T-helper 2 cell treated with Interferon-gamma antibody and Interleukin-4, amounts not matched to agents 5 μg/mL and 100 μg/mL, for 36 hours (primary cell): ENCODE measurements at regions not wholly inside any gene's neighbourhood (a gene's known extent, or its start where the extent isn't known, plus 50 kb on each side); places are given as distances from the start of the nearest gene placed in this dataset.

ENCODE experiments used
- DNase-seq: peaks from one replicate; pipeline ENCODE4 v3.0.0; 2021; ENCODE audit warnings: low spot score
- H3K27ac Mint-ChIP-seq: one replicate; pipeline ENCODE4 v1.8.0; 2021; ENCODE audit warnings: mild to moderate bottlenecking, mixed read lengths
- H3K27me3 Mint-ChIP-seq: one replicate; pipeline ENCODE4 v1.8.0; 2021; ENCODE audit warnings: low read depth, mixed read lengths
- H3K36me3 Mint-ChIP-seq: one replicate; pipeline ENCODE4 v1.8.0; 2021; ENCODE audit warnings: low read depth, mixed read lengths
- H3K4me1 Mint-ChIP-seq: one replicate; pipeline ENCODE4 v1.8.0; 2021; ENCODE audit warnings: low read depth, mixed read lengths
- H3K4me3 Mint-ChIP-seq: one replicate; pipeline ENCODE4 v1.8.0; 2022; ENCODE audit warnings: mild to moderate bottlenecking, moderate library complexity, mixed read lengths
- H3K9me3 Mint-ChIP-seq: one replicate; pipeline ENCODE4 v1.8.0; 2021; ENCODE audit warnings: mixed read lengths

DNA sequence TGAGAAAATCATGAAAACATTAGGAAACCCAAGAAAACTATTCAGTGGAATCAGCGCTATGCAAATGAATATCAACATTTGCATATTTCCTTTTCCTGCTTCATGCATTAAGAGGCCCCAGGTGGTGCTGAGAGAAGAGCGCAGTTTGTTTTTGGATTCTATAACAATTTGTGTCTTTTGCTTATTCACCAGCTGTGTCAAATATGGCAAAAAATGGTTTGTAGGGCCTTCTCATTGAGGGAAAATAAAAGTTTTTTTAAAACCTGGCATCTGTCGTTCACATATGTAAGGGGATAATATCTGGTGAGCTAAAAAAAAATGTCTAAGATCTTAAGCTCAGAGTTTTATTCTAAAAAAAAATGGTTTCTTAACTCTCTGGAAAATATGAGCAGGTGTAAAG lies 122.5 kb upstream of the ROBO2 start:
- H3K4me3 Mint-ChIP-seq, result no peak overlapping the region
- no peaks in the 10 kb centered on the region for H3K4me1 Mint-ChIP-seq
- no peak overlapping the region for H3K27ac Mint-ChIP-seq
- H3K27me3 Mint-ChIP-seq, result no peaks in the 10 kb centered on the region
- no peaks in the 10 kb centered on the region for H3K36me3 Mint-ChIP-seq
- peaks cover 22% of the 10 kb centered on the region for H3K9me3 Mint-ChIP-seq
- DNase-seq, result no peak

DNA sequence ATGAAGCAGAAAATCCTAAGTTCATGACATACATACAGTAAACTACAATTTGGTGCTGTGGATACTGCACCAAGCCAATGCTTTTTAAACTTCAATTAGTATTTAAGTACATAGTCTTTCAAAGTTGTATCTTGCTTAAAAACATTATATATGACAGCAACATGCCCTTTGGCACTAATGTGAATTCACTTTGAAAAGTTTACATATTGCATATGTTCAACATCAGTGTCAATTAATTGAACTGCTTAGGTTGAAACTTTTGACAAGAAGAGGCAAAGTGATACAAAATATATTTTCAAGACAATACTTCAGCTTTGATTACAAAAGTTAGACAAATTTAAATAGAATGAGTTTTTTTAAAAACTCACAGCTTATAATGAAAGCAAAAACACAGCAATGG lies 119.4 kb upstream of the ROBO2 start:
- no peaks in the 10 kb centered on the region for H3K36me3 Mint-ChIP-seq
- DNase-seq, result no peak
- H3K27ac Mint-ChIP-seq, result no peak overlapping the region
- peaks cover 27% of the 10 kb centered on the region for H3K9me3 Mint-ChIP-seq
- H3K4me3 Mint-ChIP-seq, result no peak overlapping the region
- no peaks in the 10 kb centered on the region for H3K27me3 Mint-ChIP-seq
- H3K4me1 Mint-ChIP-seq, result no peaks in the 10 kb centered on the region

DNA sequence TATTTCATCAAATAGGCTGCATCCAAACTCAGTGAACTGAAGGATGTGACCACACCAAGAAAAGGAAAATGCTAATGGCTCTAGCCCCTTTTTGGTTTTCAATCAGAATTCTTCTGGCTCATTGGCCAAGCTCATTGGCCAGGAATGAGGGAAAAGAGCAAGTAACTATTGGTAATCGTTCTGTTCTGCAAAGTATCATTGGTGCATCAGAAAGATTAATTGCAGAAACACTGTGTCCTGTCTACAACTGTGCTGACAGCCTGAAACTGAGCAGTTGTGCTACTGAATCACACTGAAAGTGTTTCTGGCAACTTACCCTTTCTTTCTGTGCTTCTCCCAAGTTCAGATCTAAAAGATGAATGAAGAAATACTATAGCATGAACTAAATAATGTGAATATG lies 116.4 kb upstream of the ROBO2 start:
- no peak for DNase-seq
- Mint-ChIP-seq H3K4me1 (no peaks in the 10 kb centered on the region), H3K4me3 (no peak overlapping the region), H3K9me3 (peaks cover 30% of the 10 kb centered on the region), H3K27ac (no peak overlapping the region), H3K36me3 (no peaks in the 10 kb centered on the region), H3K27me3 (no peaks in the 10 kb centered on the region)

DNA sequence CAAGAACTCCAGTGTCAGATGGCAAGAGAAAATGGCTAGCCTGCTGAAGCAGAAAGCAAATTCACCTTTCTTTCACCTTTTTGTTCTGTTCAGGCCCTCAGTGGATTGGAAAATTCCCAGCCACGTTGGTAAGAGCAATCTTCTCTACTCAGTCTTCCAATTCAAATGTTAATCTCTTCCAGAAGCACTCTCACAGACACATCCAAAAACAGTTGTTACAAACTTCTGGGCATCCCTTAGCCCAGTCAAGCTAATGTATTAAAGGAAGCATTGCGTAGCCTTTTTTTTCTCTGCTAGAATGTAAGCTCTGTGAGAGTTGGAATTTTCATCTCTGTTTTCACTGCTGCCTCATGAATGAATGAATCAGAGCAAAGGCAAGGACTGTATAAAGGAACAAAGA lies 109.2 kb upstream of the ROBO2 start:
- H3K4me3 Mint-ChIP-seq, result no peak overlapping the region
- H3K9me3 Mint-ChIP-seq, result peaks cover 37% of the 10 kb centered on the region

GRCh38 chr3:76933245-76933644 lies 106.7 kb upstream of the ROBO2 start:
- H3K4me1 Mint-ChIP-seq, result no peaks in the 10 kb centered on the region
- H3K27me3 Mint-ChIP-seq, result no peaks in the 10 kb centered on the region
- H3K4me3 Mint-ChIP-seq, result no peak overlapping the region
- DNase-seq, result no peak
- H3K36me3 Mint-ChIP-seq, result no peaks in the 10 kb centered on the region
- H3K9me3 Mint-ChIP-seq, result peaks cover 35% of the 10 kb centered on the region
- H3K27ac Mint-ChIP-seq, result no peak overlapping the region

More for the DNA sequence above, 109.2 kb upstream of the ROBO2 start:
- Mint-ChIP-seq H3K36me3 (no peaks in the 10 kb centered on the region), H3K4me1 (no peaks in the 10 kb centered on the region), H3K27ac (no peak overlapping the region), H3K27me3 (no peaks in the 10 kb centered on the region)
- no peak for DNase-seq

DNA sequence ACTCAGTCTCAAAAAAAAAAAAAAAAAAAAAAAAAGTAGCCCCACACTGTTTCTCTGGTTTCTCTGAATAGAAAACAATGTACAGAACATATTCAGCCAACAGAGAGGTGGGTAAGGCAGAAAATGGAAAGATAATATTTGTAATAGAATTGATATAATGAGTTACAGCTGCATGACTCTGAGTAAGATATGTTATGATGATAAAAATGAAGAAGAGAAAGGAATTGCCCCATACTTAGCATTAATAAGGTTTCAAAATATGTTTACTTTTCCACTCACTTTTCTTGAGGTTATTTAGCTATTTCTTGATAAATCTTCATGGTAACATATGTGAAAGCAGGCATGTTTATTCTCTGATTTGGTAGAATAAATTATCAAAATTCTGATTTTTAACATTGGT lies 100.9 kb upstream of the ROBO2 start:
- Mint-ChIP-seq H3K4me3 (no peak overlapping the region), H3K27ac (no peak overlapping the region), H3K36me3 (no peaks in the 10 kb centered on the region), H3K9me3 (peaks cover 31% of the 10 kb centered on the region), H3K4me1 (no peaks in the 10 kb centered on the region), H3K27me3 (no peaks in the 10 kb centered on the region)
- no peak for DNase-seq

DNA sequence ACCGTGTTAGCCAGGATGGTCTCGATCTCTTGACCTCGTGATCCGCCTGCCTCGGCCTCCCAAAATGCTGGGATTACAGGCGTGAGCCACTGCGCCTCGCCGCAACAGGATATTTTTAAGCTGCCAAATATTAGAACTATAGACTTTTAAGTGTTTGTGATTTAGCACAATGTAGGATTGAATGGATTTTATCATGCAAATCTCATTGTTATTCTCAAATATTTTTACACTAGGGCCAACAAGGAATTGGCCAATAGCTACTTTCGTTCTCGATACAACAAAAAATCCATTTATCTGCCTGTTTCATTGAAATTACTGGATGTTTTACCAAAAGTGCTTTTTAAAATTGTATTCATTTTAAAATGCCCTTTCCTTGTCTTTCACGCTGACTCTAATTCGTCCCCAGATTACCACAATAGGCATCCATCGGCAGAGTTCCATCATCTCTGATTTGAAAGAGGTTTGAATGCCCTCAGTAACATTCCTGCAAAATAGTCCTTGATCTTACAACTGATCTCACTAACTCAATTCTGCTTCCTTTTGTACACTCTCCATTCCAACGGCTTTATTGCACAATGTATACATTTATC lies 99.6 kb upstream of the ROBO2 start:
- Mint-ChIP-seq H3K9me3 (peaks cover 29% of the 10 kb centered on the region), H3K36me3 (no peaks in the 10 kb centered on the region), H3K4me3 (no peak overlapping the region), H3K27me3 (no peaks in the 10 kb centered on the region), H3K4me1 (no peaks in the 10 kb centered on the region), H3K27ac (no peak overlapping the region)
- DNase-seq, result no peak

- peaks cover 26% of the 10 kb centered on the region for H3K9me3 Mint-ChIP-seq
- no peak overlapping the region for H3K27ac Mint-ChIP-seq
- H3K4me1 Mint-ChIP-seq, result no peaks in the 10 kb centered on the region
- H3K4me3 Mint-ChIP-seq, result no peak overlapping the region
- DNase-seq, result no peak
- H3K27me3 Mint-ChIP-seq, result no peaks in the 10 kb centered on the region
- no peaks in the 10 kb centered on the region for H3K36me3 Mint-ChIP-seq
These were observed 98.5 kb upstream of the ROBO2 start for GRCh38 chr3:76941376-76941775.

GRCh38 chr3:76942101-76942500 lies 97.8 kb upstream of the ROBO2 start:
- Mint-ChIP-seq H3K4me1 (no peaks in the 10 kb centered on the region), H3K4me3 (no peak overlapping the region), H3K36me3 (no peaks in the 10 kb centered on the region), H3K27ac (no peak overlapping the region), H3K9me3 (peaks cover 30% of the 10 kb centered on the region), H3K27me3 (no peaks in the 10 kb centered on the region)
- DNase-seq, result no peak

DNA sequence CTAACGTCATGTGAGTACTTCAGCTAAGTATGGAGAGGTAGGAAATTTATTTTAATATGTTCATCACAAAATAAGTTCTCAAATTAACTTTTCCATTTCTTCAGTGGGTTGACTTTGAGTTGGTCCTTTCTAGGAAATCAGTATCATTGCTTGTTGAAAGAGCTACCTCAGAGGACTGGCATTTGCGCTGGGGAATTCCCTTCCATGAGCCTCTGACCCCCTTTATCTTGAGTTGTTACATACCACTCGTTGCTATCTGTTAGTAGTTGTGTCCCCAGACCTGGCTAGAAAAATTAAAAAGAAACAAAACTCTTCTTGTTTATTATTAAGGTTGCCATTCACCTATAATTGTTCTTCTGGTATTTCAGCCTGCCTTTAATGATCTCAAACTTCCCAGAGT lies 96.8 kb upstream of the ROBO2 start:
- no peaks in the 10 kb centered on the region for H3K4me1 Mint-ChIP-seq
- H3K4me3 Mint-ChIP-seq, result no peak overlapping the region
- no peaks in the 10 kb centered on the region for H3K27me3 Mint-ChIP-seq
- no peak overlapping the region for H3K27ac Mint-ChIP-seq
- peaks cover 30% of the 10 kb centered on the region for H3K9me3 Mint-ChIP-seq
- DNase-seq, result no peak
- no peaks in the 10 kb centered on the region for H3K36me3 Mint-ChIP-seq

- no peak for DNase-seq
- no peaks in the 10 kb centered on the region for H3K27me3 Mint-ChIP-seq
- H3K9me3 Mint-ChIP-seq, result peaks cover 26% of the 10 kb centered on the region
- no peaks in the 10 kb centered on the region for H3K4me1 Mint-ChIP-seq
- no peak overlapping the region for H3K4me3 Mint-ChIP-seq
- no peaks in the 10 kb centered on the region for H3K36me3 Mint-ChIP-seq
- H3K27ac Mint-ChIP-seq, result no peak overlapping the region
These were observed 96.2 kb upstream of the ROBO2 start for GRCh38 chr3:76943671-76944070.

DNA sequence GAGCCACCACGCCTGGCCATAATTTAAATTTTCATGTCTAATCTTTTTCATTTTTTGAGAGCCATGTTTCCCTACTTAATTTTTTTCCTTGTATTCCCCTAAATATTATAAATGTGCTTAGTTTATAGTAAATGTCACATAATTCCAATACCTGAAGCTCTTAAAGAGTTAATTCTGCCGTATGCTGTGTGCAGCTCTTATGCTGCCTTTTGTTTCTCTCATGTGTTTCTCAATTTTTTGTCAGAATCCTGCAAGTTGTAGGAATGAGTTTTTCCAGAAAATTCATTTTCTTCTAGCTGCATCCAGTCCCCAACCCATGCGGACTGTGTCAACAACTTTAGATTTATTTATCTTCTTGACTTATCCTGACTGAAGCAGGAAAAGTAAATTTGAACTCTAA lies 90.9 kb upstream of the ROBO2 start:
- H3K27me3 Mint-ChIP-seq, result no peaks in the 10 kb centered on the region
- H3K4me1 Mint-ChIP-seq, result no peaks in the 10 kb centered on the region
- H3K9me3 Mint-ChIP-seq, result peaks cover 35% of the 10 kb centered on the region
- H3K36me3 Mint-ChIP-seq, result no peaks in the 10 kb centered on the region
- no peak overlapping the region for H3K27ac Mint-ChIP-seq
- no peak for DNase-seq
- no peak overlapping the region for H3K4me3 Mint-ChIP-seq

DNA sequence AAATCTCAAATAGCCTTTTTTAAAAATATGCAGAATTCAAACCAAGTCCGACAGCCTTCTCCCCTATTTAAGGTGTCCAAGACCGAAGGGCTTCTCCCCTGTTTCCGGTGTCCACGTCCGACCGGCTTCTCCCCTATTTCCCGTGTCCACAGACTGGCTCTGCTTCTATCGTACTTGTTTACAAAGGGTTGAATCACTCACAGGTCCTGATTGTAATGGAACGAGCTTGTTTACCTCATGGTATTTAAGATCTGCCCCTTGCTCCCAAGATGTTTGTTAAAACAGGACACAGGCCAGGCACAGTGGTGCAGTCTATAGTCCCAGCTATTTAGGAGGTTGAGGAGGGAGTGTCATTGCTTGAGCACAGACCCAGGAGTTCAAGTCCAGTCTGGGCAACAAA lies 90.4 kb upstream of the ROBO2 start:
- Mint-ChIP-seq H3K4me1 (no peaks in the 10 kb centered on the region), H3K9me3 (peaks cover 39% of the 10 kb centered on the region), H3K36me3 (no peaks in the 10 kb centered on the region)

DNA sequence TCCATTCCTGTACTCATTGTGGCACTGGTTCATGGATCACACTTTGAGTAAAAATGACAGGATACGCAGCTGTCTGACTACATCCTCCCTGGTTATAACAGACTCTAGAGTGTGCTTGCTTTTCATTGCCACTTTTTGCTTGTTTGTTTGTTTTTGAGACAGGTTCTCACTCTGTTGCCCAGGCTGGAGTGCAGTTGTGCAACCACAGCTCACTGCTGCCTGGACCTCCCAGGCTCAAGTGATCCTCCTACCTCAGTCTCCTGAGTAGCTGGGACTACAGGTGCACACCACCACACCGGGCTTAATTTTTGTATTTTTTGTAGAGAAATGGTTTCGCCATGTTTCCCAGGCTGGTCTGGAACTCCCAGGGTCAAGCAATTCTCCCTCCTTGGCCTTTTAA lies 89.3 kb upstream of the ROBO2 start:
- Mint-ChIP-seq H3K27ac (no peak overlapping the region), H3K4me3 (no peak overlapping the region), H3K27me3 (no peaks in the 10 kb centered on the region), H3K36me3 (no peaks in the 10 kb centered on the region), H3K4me1 (no peaks in the 10 kb centered on the region), H3K9me3 (peaks cover 45% of the 10 kb centered on the region)
- no peak for DNase-seq

More for the DNA sequence above, 90.4 kb upstream of the ROBO2 start:
- Mint-ChIP-seq H3K27ac (no peak overlapping the region), H3K27me3 (no peaks in the 10 kb centered on the region), H3K4me3 (no peak overlapping the region)
- no peak for DNase-seq

DNA sequence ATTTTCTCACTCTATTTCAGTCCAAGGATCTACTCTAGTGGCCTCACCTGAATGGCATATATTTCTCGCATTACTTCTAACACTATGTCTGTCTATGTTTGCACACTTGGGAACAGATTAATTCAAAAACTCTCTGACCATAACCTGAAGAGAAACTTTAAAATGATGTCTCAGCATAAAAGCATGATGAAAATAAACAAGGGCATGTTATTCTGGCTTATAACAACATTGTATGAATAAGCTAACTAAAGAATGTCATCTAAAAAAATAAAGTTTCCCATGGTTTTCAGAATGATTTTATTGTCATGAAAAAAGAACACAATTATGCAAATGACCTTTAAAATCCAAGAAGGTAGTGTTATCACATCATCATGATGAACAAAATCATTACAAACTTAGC lies 85.5 kb upstream of the ROBO2 start:
- DNase-seq, result no peak
- no peak overlapping the region for H3K27ac Mint-ChIP-seq

More for the DNA sequence above, 85.5 kb upstream of the ROBO2 start:
- H3K4me3 Mint-ChIP-seq, result no peak overlapping the region
- no peaks in the 10 kb centered on the region for H3K4me1 Mint-ChIP-seq
- H3K9me3 Mint-ChIP-seq, result peaks cover 38% of the 10 kb centered on the region
- no peaks in the 10 kb centered on the region for H3K27me3 Mint-ChIP-seq
- H3K36me3 Mint-ChIP-seq, result no peaks in the 10 kb centered on the region
